ENCODE measurements at regions not wholly inside any gene's neighbourhood (a gene's known extent, or its start where the extent isn't known, plus 50 kb on each side); places are given as distances from the start of the nearest gene placed in this dataset.
A peak's percentile ranks its signal among the peaks of the same experiment; 100 is the strongest.
"Not testable (repeated sequence)": the region's sequence is repeated elsewhere in the genome, so short reads cannot be mapped to it uniquely, and the experiment has no call there.

- no peak for DNase-seq
Observed at GRCh38 chr21:38115870-38116269, 140.9 kb upstream of the KCNJ15 start.

DNA sequence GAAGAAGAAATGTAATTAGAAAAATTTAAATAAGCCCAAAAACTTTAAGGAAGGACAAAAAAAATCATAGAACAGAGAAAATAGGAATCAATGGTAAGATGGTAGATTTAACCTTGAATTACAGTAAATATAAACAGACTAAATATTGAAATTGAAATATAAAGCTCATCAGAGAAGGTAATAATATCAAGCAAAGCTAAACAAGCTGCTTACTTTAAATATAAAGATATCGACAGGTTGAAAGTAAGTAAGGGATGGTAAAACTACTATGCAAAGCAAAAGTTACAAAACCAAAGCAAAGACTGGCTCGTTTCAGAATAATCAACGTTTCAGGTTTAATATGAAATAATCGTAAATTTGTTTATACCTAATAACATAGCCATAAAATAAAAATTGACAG, 137.0 kb upstream of the KCNJ15 start:
- DNase-seq, result no peak

GRCh38 chr21:38120679-38120983, 136.2 kb upstream of the KCNJ15 start:
- not testable (repeated sequence) for DNase-seq

- no peak for DNase-seq
Observed at GRCh38 chr21:38120984-38121855, 135.6 kb upstream of the KCNJ15 start.

- no peak for DNase-seq
Observed at GRCh38 chr21:38121888-38122720, 134.7 kb upstream of the KCNJ15 start.

DNA sequence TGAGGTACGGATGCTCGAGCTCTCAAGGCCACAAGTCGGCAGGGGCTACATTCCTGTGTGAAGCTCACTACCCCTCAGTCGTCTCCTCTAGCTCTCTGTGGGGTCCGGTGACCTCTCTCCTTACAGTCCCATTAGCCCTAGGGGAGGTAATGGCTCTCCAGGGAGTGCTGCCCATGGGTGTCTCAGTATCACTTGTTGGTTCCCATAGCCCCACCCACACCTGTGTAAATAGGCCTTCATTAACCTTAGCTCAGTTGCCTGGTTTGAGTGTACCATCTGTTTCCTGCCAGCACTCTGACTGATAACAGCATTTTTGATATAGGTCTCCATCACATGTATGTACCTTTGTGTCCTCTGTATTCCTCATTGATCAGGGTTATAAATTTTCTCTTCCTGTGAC, 133.2 kb upstream of the KCNJ15 start:
- no peak for DNase-seq

DNA sequence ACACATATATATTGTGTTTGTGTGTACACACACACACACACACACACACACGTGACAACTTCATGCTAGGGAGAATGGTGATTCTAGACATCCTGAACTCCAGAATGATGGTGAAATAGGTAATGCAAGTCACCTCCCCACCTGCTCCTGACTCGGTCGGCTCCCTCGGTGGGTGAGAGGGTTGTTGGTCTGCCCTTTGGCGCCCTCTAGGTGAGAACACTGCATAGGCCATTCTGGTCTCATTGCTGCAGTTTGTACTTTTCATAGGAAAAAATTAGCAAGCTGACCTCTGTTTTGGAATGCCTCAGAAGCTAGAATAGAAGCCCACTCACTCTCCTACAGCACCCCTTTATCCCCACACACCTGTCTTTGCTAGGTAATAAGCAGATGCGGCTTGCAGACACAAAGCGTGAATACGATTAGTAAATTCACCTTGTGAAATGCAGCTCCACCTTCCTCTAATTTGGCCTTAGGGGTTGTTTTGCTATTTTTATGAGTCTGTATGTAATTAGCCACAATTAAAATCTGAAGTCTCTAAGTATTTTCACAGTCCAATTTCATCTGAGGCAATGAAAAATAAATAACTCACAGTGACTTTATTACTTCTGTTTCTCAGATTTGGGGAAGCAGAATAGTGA, 130.0 kb upstream of the KCNJ15 start:
- DNase-seq, result peak; percentile 24

DNA sequence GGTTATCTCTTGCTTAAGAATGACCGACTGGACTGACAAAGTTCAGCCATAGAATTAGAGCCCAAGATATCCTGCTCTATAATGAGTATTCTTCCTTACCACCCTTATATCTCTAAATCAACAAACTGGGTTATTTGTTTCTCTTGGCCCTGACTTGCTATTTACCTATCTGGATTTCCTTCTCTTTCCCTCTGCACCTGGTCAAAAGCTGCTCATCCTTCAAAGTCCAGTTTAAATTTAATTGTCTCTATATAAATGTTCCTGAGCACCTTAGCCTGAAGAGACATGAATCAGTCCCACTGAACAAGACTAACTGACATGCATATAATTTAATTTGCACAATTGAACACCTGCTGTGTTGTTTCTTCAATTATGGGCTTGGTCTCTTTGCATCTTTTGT, 127.1 kb upstream of the KCNJ15 start:
- DNase-seq, result no peak

GRCh38 chr21:38133240-38133639, 123.6 kb upstream of the KCNJ15 start:
- no peak for DNase-seq

DNA sequence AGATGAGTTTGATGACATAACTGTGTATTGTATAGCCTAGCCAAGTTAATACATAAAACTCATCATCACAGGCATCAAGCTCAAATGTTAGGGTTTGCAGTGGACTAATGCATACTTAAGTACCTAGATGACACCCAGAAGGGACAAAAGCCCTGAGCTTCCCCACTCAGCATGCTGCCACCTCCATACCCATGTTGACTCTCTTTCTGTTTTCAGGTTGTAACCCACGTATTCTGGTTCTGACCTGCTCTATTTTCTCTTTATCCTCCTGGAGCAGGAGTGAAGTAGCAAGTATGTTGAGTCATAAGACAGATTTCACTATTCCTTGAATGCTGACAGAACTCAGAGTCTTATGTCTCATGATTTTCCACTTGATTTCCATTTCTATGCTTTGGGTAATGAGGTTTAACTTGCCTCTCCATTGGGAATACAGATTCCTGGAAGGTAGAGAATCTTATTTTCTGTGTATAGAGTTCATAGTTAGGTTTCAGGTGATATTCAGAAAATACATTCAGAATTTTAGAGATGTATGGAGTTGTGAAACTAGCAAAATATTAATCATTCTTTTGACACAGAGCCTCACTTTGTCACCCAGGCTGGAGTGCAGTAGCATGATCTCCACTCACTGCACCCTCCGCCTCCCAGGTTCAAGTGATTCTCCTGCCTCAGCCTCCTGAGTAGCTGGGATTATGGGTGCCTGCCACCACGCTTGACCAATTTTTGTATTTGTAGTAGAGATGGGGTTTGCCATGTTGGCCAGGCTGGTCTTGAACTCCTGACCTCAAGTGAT, 122.5 kb upstream of the KCNJ15 start:
- no peak for DNase-seq

DNA sequence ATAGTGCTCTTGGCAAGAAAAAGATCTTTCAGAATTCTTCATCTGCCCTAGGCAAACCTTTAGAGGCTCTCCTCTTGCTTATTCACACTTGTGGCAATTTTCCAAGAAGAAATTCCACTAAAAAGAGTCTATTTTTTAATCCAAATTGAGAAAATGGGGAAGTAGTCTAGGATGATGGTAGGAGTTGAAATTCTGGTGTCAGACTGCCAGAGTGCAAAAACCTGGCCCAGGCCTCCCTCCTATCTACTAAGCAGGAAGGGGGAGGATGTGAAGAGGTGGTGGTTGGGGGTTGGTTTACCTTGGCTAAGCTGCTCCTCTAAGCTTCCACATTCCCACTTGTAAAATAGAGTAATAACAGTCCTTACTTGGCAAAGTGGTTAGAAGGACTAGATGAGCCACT, 120.6 kb upstream of the KCNJ15 start:
- DNase-seq, result no peak

- DNase-seq, result no peak
Observed at GRCh38 chr21:38139380-38140168, 117.2 kb upstream of the KCNJ15 start.

DNA sequence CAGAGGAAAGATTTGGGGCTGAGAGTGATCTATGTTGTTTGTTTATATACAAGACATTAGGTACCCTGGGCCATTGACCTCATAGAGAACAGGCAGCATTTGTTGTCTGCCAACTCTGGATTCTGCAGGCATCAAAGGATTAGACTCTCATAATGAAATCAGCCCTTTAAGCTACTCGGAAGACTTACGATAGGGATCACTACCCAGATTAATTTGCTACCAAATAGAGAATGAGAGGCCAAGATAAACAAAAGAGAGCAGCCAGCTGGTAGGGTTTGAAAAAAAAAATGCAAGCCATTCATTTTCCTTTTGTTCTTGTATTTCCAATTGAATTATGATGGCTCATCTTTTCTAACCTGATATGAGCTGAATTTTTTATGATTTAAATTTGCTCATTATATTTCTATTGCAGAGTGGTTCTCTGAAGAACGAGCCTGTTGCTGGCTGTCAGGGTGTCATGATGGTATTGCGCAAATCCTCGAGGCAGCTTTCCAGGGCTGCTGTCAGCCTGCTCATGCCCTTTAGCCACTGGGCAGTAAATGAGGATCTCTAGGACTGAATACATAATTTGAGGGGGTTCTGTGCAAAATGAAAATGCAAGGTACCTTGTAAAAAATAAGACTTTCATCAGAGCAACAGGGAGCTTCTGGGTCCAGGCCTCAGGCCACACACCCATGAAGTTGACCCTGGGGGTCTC, 116.4 kb upstream of the KCNJ15 start:
- DNase-seq, result no peak

DNA sequence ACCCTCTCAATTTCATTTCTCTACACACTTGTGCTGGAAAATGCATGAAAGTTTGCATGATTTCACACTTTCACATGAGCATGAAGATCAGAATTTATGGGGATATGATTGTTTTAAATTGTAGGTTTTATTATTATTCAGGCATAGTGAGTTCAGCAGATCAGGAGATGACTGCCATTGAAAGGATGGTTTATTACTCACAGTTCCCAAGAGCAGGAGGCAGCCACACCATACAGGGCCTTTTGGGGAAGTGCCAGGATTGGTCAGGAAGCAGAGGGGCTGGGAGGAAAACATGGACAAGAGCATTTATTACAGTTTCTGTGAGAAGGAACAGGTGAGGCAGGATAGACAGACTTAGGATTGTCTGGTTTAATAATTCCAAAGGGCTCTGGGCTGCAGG, 114.6 kb upstream of the KCNJ15 start:
- DNase-seq, result no peak

DNA sequence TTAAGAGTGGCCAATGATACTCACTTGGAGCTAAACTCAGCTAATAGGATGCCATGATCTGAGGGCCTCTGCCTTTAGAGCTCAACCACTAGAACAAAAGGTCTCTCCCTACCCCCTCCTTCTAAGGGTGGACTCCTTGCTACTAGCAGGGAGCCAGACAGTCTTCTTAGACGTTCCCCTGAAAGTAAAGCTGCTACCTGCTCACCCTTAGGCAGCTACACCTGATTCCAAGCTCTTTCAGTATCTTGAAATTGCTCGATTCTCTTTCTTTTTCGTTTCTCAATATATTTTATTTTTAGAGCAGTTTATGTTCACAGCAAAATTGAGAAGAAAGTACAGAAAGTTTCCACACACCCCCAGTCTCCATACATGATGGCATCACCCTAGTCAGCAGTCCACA, 112.6 kb upstream of the KCNJ15 start:
- DNase-seq, result no peak

GRCh38 chr21:38145104-38145503, 111.7 kb upstream of the KCNJ15 start:
- DNase-seq, result no peak

DNA sequence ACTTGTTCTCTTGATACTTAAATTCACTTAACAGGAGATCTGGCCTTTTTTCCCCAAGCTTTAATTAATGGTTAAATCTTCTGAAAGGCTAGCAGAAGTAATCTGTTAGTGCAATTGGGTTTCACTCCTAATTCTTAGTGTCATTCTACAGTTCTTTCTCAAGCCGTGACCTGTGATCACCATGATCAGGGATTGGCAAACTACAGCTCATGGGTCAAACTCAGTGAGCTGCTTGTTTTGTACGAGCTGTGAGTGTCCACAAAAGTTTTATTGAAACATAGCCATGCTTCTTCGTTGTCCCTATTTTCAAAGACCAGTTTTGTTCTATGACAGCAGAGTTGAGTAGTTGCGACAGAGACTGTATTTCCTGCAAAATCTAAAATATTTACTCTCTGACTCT, 109.4 kb upstream of the KCNJ15 start:
- no peak for DNase-seq

DNA sequence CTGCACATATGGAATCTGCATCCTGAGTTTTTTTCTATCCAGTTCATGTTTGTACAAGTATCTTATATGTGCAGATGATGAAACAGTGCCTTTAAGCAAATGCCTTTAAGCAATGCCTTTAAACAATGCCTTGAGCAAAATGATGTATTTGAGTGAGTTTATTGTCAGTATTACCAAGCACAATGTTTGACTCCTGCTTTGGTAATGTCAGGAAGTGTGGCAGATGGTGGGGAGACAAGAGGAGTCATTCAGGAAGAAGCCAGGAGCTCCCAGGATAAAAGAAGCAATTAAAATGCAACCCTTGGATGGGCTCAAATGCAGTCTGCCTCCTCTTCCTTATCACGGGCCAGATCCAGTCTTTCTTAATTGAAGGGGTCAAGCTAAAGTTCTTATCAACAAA, 108.7 kb upstream of the KCNJ15 start:
- DNase-seq, result no peak

GRCh38 chr21:38151021-38151645, 105.7 kb upstream of the KCNJ15 start:
- DNase-seq, result no peak

DNA sequence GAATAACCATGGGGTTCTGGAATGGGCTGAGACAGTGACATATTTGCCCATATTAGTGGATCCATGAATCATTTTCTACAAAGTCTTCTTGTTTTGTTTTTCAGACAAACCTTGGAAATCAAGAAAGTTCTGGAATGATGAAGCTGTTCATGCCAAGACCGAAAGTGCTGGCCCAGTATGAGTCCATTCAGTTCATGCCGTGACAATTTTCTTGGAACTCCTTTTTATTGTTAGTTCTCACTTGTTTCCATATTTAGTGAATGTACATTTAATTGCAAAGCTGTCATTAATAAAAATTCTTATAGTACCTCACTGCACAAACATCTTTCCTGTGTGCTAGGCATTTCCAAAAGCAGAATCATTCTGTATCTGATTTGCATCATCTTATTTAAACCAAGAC, 100.6 kb upstream of the KCNJ15 start:
- DNase-seq, result no peak

- peak; percentile 28 for DNase-seq
Observed at GRCh38 chr21:38159355-38159754, 97.4 kb upstream of the KCNJ15 start.
